GM21619 (cell line): ENCODE measurements at regions not wholly inside any gene's neighbourhood (a gene's known extent, or its start where the extent isn't known, plus 50 kb on each side); places are given as distances from the start of the nearest gene placed in this dataset.
A peak's percentile ranks its signal among the peaks of the same experiment; 100 is the strongest.

Experiments used
- ATAC-seq: cut with Tn5 transposase; IDR thresholded peaks from one replicate; pipeline ENCODE4 v1.9.1; 2021; ENCODE audit not compliant: unreplicated experiment

DNA sequence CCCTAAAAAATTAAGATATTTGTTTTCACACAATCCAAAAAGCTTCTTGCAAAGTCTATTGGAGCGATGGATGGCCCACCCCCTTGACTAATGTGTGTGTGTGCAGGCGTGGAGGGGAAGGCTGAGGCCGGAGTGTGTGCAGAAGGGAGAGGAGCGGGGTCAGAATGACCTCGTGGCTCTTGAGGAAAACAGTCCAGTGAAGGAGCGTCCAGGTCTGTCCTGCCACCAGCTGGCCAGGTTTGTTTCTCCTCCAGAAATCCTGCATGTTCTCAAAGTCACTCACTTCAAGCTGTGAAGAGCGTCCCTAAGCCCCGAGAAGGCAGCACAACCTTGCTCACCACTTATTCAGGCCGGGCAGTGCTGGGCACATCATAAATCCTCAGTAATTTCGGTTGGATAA is 69.5 kb upstream of the SSX2IP start:
- no peak for ATAC-seq

DNA sequence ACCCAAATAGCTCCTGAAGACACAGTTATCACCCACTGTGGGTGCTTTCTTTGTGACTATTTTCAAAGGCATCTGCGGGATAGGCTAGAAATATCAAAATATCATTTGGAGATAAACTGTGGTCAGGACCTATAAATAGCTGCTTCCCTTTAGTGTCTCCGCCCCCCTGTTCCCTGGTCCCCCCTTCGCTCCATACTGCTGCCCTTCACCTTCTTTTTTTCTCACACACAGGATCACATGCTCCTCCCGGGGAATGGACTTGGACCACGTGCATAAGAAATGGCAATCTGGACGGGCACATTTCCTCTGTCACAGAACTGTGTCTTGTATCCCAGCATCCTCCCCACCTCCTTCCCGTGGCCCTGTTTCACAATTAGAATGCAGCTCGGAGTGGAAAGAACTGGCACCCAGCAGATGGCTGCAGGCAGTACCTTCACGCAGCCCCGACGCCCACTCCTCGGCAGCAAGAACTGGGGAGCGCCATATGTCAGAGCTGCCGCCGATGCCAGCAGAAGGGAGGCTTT is 68.8 kb upstream of the SSX2IP start:
- ATAC-seq = no peak

DNA sequence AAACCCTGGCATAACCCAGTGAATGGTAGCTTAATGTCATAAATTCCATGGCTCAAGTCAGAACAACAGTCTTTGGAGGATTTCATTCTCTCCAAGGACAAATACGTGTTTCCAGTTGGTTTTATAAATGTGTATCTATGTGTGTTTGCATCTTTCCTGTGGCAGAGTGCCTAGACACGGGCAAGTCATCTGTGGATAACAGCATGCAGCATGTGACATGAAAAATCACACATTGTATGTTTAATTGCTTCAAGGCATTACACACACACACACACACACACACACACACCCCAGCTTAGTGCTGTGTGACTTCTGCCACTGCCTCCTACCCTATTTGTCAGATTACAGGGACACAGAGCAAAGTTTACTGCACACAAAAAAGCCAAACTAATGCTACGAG is 68.2 kb upstream of the SSX2IP start:
- ATAC-seq = no peak

DNA sequence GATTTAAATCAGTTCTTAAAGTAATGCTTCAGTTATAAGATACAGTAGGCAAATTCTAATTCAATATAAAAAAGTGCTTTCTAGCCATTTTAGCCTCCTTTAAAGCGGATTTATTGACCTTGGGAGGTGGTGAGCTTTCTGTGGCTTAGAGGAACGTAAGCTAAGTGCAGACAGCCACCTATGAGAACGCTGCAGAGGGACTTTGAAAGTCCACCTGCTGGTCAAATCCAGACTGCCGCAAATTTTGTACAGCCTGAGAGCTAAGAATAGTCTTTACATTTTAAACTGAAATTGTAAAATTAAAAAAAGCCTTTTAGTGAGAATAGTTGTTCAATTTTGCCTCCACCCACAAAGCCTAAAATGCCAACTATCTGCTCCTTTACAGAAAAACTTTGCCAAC is 67.0 kb upstream of the SSX2IP start:
- ATAC-seq = no peak

DNA sequence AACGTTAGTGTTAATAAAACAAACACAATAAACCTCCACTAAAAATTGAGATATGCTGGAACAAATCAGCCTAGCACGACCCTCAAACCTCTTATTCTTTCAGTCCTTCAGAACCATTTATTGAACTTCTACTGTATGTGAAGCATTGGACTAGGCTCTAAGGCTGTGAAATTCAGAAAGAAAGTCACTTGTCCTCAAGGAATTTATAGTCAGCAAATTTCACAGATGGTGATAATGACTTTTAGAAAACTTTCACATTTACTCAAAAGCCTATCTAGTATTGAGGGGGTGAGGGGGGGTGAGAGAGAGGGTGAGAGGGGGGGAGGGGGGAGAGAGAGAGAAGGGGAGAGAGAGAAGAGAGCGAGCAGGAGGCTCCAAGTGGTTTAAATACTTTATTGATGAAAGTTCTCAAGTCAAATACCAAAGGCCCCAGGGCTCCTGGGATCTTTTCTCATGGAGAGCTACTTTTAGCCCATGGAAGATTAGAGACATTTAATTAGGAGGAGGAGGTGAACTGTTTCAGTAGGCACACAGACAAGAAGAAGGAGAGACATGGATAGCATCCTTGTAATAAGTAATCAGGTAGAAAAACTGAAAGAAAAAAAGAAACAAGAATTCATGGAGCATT is 66.3 kb upstream of the SSX2IP start:
- no peak for ATAC-seq

DNA sequence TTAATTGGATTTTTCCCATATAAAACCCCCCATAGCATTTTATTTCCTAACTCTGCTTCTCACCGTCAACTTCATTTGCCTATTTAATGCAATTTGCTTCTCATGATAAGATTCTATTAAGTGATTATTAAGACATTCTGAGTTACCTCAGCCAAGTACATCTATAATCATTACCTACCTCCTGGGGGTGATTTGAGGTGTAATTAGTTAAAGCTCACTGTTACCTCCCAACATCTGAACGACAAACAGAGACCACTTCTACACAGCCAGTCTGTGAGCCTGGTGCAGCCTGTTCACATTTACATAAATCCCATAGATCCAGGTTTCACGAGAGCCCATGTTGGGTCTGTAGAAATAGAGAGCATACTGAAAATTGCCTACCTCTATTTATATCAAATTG is 65.7 kb upstream of the SSX2IP start:
- no peak for ATAC-seq

DNA sequence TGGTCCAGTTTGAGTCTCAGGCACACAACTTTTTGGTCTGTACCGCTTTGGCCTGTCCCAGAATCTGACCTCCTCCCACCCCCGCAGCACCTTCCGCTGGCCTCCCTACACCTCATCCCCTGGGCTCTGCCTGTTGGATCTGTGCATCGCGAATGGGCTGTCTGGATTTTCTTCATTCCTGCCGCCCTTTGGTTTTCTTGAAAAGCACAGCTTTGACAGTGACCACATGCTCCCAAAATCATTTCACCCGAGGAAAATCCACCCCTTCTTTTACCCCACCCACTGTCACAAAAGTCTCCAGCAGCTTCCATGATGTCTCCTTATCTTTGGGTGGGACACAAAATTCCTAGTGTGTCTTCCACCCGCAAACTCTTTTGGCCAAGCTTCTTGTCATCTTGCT is 65.0 kb upstream of the SSX2IP start:
- no peak for ATAC-seq

DNA sequence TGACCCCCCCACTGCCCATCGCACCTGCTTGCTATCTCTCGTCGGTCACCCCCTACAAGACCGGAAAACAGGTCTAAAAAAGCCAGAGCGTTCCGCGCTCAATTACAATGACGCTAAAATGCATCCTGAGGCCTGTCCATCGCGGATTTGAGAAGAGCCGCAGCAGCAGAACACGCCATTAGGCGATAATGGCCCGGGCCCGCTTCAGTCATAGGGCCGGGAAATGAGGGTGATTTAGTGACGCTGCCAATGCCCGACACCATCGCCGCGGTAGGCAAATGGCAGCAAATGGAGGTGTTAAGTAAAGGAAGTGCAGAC is 64.1 kb upstream of the SSX2IP start:
- no peak for ATAC-seq

DNA sequence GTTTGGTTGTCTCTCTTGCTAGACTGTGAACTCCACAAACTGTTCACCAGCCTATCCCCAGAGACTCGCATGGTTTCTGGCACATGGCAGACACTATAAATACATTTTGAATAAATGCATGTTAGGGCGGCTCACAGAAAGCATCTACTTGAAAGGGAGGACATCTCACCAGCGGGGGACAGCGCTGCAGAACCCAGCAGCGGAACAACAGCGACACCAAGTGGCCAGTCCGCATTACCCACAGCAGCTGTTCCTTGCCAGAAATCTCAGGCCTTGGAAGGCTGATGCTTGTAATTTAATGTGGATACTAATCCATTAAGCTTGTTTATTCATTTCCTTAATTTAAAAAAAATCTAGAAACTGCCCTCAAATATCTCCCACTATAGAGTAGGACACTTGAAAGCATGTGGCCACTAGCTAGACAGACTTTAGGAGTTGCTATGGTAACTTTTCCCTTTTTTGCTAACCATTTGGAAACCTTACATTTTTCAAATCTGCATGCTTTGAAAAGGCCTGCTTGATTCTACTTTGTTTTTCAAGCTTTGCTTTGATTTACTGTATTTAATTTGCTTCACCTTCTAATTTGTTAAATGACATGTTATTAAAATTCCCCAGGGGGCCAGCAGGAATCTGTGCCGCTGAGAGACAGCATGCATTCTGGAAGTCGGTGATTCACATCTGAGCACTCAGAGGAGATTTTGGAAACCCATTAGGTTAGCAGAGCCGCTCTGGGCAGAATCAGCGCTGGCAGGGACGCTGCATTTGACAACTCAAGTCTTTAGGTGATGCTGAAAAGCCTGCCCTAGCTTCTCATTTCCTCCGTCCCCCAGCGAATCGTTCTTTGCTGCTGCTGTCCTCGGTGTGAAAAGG is 63.5 kb upstream of the SSX2IP start:
- peak; percentile 83 for ATAC-seq

DNA sequence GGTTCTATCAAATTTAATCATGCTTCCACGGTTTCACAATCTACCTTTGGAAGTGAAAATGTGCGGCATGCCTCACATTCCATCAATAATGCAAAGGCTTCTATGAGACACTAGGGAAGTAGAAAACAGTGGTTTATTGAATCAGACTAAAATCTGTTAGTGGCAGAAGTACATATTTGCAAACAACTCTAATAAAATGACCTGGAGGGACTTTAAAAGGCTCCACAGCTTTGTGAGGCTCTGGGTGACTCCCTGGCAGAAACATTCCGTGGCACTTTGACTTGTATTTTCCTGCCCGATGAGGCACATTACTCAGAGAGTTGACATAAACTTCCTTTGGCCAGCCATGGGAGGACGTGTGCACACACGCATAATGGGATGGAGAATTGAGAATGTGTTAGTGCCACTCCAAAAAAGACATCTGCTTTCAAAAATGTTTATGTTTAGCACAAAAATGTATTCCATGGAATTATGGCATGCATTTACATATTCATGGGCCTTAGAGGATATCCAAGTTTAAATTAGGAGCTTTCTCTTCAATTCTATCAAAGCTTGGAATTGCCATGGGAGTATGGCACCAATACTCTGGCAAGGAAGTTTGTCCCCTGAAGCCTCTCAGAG is 60.0 kb upstream of the SSX2IP start:
- ATAC-seq = no peak

DNA sequence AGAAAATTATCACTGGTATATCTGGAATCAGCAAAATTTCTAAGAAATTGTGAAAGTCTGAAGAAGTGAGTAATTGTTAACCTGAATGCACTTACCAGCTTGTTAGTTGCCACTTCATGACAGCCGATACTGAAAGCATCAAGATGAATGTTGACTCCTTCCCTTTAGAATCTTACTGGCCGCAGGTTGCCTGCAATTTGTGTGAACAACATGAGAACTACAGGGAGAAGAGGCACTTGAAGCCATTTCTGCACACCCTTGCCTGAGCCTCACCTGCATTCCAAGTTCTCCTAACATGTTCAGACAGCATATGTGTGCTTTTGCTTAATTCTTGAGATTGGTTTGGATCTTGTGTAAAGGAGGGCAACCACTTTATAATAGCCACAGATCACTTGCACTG is 59.2 kb upstream of the SSX2IP start:
- no peak for ATAC-seq

DNA sequence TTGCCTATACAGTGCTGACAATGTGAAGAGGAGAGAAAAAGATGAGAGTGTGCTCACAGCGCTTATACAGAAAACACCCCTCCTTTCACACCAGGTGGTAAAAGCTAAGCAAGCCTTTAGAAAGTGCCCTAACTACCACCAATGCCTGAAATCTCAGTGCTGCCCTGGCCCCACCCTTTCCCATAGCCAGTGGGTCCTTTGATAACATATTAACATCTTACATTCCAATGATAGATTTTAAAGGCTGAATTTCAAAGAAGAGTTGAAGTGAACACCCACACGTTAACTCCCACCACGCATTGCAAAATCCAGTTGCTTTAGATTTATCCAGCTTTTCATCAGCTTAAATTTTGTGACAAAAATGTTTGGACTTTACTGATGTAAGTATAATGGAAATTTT is 58.1 kb upstream of the SSX2IP start:
- no peak for ATAC-seq

DNA sequence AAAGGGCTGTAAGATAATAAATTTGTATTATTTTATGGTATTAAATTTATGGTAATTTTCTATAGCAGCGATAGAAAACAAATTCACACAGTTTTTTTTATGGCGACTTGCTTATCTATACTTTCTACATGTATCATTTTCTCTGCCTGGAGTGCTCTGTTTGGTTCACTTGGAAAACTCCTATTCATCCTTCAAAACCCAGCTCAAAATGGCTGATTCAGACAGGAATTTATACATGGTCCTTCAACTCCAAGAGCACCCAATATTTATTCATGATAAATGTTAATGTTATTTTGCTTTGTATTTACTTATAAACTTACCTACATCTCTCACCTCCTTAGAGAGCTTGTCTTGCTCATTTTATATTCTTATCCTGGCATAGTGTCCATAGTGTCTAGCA is 55.6 kb upstream of the SSX2IP start:
- ATAC-seq = no peak

DNA sequence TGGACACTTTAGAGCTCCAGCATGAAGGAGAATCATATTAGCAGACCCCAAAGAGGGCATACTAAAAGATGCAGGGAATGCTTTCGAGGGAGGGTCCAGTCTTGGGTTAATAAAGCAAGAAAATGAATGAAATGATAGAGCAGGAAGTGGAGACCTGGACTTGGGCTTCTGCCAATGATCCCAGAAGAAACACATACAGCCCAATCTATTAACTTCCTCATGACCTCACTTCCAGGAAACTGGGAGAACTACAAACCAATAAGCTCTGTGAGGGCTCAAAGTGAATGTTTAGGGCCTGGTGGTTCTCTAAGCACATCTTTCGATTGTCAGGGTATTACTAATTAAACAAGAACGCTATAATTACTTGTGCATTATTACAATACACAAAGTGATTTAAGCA is 53.6 kb upstream of the SSX2IP start:
- ATAC-seq = no peak

DNA sequence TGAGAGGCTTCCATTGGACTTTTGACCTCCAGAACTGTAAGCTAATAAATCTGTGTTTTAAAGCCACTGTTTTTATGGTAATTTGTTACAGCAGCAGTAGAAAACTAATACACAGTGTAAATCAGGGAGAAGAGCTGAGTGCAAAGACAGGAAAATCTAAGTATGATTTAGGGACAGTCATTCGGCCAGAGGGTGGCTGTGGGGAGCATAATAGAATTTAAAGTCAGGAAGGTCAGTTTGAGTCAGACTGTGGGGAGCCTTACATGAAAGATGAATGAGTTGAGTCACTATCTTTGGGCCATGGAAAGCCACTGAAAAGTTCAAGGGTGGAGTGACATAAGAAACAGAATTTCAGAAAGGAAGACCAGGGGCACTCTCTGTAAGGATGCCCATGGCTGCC is 52.4 kb upstream of the SSX2IP start:
- peak; percentile 73 for ATAC-seq

DNA sequence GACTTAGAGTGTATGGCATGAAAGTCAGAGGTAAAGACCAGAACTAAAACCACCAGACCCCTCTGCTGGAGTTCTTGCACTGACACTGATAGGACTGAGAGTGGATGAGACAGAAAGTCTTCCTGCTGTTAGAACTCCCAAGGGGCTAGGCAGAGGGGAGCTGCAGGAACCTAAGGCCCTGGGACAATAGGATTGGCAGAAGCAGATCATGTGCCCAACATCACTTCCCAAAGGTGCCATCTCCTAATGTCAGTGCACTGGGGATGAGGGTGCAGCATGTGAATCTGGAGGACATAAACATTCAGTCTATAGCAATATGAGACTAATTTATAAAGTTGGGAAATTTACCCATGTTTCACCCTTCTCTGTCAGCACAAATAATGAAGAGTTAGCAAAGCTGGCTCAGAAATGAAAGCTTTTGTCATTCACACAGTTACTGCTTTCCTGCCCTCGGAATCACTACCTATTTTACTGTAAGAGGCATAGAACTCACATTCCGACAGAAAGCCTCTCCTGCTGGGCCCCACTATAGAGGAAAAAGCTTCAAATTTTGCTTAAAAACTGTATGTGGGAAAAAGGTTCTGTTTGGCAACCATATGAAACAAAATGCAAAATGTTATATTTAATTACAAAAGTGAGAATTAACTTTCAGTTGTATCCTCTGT is 49.9 kb upstream of the SSX2IP start:
- ATAC-seq = no peak
